Inflammatory macrophage (primary cell): ENCODE measurements at regions not wholly inside any gene's neighbourhood (a gene's known extent, or its start where the extent isn't known, plus 50 kb on each side); places are given as distances from the start of the nearest gene placed in this dataset.

Experiments used
- DNase-seq, 2 donors: peaks; one replicate each; pipeline ENCODE4 v3.0.0-alpha.2; 2020 to 2022

- DNase-seq, result no peak
Observed at GRCh38 chr2:22795287-22795866, 589.6 kb upstream of the KLHL29 start.

- no peak for DNase-seq
Observed at GRCh38 chr2:22798386-22798785, 586.6 kb upstream of the KLHL29 start.

- DNase-seq, result no peak
Observed at GRCh38 chr2:22800412-22800811, 584.6 kb upstream of the KLHL29 start.

- no peak for DNase-seq
Observed at GRCh38 chr2:22801071-22801470, 583.9 kb upstream of the KLHL29 start.

DNA sequence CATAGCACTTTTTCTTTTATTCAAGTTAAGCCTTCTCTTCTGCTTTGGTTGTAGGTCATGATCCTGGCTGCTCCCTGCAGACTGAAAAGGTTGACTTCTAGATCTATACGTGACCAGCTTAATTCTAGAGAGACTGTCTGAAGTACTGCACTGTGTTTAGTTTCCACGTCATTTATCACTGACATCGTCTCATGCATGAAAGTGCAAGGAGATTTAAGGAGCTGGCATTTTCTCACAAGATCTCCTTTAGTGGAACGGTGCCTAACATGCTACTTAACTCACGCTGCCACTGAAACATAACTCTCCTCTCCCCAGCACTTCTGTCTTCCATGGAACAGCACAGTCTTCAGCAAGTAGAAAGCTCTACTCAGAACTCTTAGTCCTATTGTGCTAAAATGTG, 583.0 kb upstream of the KLHL29 start:
- DNase-seq, result no peak

DNA sequence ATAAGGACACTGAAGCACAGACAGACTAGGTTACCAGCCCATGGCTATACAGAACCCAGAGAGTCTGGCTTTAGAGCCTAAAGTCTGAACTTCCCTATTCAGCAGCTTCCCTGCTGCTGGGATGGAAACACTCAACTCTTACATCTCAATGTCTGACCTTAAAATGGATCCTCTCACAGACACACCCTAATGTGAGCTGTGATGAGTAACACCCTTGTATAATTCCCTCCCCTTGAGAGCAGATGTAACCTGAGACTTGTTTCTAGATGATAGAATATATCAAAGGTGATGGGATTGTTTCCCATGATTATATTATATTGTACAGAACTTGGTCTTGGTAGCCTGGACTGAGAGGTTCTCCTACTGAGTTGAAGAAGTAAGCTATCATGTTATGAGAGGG, 577.1 kb upstream of the KLHL29 start:
- no peak for DNase-seq

GRCh38 chr2:22810602-22811001, 574.4 kb upstream of the KLHL29 start:
- DNase-seq, result no peak

- no peak for DNase-seq
Observed at GRCh38 chr2:22812065-22812680, 572.8 kb upstream of the KLHL29 start.

DNA sequence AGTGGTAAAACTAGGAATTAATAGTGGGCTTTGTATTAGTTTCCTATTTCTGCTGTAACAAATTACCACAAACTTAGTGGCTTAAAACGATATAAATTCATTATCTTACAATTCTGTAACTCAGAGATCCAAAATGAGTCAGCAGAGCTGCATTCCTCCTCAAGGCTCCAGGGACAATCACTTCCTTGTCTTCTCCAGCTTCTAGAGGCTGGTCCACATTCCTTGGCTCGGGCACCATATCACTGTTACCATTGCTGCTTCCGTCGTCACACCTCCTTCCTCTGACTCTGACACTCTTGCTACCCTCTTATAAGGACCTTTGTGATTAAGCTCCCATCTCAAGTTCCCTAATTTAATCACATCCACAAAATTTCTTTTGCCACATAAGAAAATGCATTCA, 567.8 kb upstream of the KLHL29 start:
- DNase-seq, result no peak

DNA sequence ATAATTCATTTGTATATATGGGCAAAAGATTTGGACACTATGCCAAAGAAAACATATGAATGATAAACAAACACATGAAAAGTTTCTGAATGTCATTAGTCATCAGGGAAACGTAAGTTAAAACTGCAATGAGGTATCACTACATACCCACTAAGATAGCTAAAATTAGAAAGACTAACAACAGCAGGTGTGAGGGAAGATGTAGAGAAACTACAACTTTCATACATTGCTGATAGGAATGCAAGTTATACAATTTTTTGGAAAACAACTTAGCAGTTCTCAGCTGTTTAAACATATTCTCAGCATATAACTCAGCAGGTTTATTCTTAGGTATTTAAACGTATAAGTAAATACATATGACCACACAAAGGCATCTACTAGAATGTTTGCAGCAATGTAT, 563.5 kb upstream of the KLHL29 start:
- DNase-seq, result no peak

- no peak for DNase-seq
Observed at GRCh38 chr2:22822835-22823234, 562.1 kb upstream of the KLHL29 start.

DNA sequence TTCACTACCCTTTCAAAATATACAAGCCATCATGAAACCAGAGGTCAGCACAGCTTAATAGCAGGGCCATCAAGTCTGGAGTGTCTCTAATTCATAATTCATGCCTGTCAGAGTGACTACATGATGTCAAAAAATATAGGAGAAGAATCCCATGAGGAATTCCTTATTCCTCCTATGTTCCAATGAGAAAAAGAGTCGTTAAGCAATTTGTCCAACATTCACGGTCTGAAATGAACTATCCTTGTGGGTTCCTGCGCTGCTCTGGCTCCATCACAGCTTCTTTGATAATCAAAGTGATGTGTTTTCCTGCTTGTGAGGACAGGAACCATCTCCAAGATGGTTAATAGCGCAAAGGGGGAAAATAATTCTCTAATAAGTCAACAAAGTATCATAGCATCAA, 560.4 kb upstream of the KLHL29 start:
- no peak for DNase-seq

DNA sequence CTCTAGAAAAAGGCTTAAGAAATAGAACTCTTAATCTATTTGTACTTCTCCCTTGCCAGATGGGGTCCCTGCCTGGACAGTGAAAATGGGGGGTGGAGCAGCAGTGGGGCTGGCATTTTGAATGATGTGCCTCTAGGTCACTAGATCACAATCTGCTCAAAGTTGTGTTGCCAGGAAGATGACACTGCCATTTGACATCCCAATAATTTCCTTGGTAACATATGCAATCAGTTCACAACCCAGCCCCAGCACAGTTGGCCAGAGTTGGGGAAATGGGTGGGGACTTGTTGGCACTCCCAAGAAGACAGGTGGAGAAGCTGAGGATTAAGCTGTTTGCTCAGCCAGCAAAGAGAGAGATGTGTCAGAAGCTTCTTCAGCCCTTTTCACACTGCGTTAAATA, 558.3 kb upstream of the KLHL29 start:
- no peak for DNase-seq

- no peak for DNase-seq
Observed at GRCh38 chr2:22829791-22830190, 555.2 kb upstream of the KLHL29 start.

DNA sequence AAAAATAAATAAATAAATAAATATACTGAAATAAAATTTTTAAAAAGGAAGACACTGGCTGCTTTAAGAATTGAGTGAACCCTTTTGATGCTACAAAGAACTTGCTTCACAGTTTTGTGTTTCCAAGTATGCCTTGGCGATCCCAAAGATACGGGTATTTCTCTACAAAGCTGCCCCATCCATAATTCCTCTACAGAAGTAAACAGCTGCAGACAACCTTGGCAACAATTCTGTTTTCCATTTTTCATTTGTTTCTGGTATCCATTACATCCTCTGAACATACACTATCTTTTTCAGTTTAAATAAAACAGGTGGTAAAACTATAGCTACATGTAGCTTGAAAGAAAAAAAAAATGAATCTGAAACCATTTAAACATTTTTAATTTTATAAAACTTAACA, 552.8 kb upstream of the KLHL29 start:
- DNase-seq, result no peak

DNA sequence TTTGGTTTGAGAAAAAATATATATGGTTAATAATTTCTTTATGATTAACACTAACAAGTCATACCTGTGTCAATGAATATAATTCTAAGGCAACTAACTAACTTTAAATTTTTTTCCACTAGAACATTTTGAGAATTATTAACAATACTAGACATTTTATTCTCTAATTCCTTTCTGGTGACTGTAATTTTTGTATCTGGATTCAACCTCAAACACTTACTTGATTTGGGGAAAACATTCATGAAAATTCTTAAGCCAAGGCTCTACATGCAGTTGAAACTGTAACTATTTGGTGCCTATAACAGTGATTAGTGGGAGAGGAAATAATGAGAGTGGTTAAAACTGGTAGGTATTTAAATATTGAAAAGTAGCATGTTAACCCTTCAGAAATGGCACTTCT, 546.5 kb upstream of the KLHL29 start:
- no peak for DNase-seq

DNA sequence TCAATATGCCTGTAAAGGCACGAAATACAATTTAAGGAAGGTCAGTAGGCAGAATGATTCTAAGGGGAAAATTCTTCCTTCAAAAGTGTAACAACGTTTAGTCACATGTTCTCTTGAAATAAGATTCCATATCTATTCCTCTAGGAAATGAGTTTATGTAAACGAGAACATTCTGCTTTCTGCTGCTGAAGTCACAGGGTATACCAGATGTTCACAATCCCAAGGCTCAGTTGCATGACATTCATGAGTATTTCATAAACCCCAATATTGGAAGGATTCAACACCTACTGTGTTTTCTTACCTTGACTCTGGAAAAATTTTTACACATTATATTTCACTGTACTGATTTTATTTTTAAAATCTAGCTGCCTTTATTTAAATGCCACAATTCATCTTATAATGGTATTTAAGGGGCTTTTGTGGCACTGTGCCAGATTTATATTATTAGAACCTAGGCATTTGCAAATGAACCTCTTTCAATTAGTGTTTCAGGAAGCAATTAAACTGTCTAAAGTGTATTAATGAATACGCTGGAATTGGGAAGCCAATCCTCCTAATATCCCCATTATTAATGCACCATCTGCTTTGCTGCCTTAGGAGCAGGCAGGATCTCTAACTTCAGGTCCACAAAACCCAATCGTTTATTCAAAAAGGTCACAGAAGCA, 542.6 kb upstream of the KLHL29 start:
- no peak for DNase-seq

DNA sequence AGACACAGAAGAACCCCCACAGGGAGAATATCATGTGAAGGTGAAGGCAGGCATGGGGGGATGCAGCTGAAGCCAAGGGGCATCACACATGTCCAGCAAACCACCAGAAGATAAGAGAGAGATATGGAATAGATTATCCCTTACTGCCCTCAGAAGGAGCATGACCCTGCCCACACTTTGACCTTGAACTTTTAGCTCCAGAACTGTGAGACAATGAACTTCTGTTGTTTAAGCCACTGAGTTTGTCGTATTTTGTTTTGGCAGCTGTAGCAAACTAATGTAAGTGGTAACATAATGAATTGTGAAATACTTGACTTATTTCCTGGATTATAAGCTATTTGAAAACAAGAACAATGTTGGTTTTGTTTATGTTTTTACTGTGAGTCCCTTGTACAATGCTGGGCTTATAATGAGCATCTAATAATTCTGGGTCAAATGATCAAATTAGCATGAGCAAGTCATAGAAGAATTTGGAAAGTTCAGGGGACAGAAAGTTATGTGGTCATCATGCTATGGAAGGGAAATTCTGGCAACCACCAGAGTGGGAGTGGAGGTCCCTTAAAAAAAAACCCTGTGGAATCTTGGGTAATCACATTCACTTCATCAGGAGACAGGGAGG, 541.0 kb upstream of the KLHL29 start:
- no peak for DNase-seq

DNA sequence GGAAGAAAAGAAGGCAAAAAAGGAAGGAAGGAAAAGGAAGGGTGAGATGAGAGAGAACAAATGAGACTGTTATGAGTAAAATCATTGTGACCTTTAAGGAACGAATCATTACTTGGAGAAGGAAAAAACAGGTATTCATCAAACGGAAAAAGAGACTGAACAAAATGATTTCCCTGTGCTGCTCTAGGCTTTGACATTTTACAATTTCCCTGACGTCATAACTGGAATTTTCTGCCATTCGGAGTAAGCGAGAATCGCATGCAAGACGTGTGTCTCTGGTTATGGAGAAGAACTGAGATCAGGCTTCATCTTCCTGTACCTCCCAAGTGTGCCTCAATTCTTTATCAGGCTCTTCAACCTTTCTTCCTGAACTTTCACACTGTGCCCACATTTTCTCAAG, 534.7 kb upstream of the KLHL29 start:
- DNase-seq, result no peak

DNA sequence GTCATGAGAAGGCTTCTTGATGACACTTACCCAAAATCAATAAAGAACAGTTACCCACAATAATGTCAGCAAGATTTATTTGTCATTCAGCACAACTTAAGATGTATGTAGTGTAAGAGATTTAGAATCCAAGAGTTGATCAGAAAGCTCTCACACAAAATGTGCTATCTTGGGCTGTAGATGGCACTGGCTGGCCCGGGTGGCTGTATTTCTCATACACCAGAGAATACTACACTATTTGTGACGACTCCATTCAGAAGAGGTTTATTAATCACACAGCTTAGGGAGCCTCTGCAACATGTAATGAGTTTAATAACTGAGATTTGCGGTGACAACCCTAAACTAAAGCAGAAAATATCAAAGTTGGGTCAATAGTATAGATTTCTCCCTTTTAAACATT, 530.4 kb upstream of the KLHL29 start:
- DNase-seq, result no peak

DNA sequence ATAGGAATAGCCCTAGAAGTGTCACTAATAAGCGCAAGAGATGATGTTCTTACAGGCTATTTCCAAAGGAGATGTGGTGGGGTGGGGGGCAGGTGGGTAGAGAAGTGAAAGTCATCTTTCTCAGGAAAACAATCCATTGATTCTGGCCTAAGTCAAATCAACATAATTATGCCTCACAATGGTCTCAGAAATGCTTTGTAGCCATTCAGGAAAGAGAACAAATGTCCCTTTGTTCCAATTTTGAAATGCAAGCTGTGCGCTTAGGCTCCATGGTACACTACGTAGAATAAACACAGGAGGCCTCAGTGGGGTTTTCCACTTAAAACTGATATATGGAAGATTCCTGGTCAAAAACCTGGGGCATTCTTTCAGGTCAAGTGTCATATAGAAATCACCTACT, 529.9 kb upstream of the KLHL29 start:
- no peak for DNase-seq

DNA sequence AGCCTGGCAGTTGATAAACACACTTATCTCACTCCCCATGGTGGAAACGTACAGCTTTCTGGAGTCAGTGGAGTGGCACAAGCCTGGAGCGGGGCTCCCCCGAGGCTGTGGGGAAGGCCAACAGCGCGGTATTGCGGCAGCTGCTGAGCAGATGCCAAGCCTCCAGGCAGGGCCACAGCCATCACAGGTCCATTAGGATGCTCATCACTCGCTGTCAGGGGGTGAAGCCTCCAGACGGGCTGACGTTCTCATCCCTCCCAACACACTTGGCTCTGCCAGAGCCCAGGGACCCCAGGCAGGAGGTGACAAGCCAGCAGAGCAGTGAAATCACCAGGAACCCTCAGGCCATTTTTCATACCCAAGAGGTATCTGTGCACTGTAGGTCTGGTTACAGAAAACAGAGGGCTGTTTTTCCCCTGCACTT, 529.2 kb upstream of the KLHL29 start:
- DNase-seq, result no peak

- DNase-seq, result no peak
Observed at GRCh38 chr2:22867973-22868372, 517.0 kb upstream of the KLHL29 start.

DNA sequence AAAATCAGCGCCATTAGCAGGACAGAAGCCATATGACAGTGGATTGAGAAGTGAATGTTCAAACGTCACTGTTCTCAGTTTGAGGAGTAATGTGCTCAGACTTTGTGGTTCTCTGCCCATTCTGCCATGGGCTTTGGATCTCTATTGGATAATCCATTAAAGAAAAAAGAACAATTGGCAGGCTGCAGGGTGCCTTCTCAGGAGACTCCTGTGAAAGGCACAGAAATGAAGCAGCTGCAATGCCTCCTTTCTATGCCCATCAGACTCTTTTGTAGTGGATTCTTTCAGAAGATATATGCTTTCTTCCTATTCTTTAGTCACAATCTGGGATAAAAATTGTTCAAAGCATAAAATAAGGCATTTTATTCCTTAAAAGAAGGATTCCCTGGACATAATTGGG, 506.9 kb upstream of the KLHL29 start:
- DNase-seq, result no peak
